Ectodermal cell (in vitro differentiated cells): ENCODE measurements at regions not wholly inside any gene's neighbourhood (a gene's known extent, or its start where the extent isn't known, plus 50 kb on each side); places are given as distances from the start of the nearest gene placed in this dataset.

Experiments
- H3K27ac ChIP-seq: 2 replicates; pipeline ENCODE4 v1.7.0; 2013; ENCODE audit warnings: mild to moderate bottlenecking, low read depth, low read length; ENCODE audit not compliant: insufficient read depth, poor library complexity, severe bottlenecking
- H3K27me3 ChIP-seq: 2 replicates; pipeline ENCODE4 v1.7.0; 2013; ENCODE audit warnings: mild to moderate bottlenecking, low read length; ENCODE audit not compliant: insufficient read depth, control insufficient read depth, poor library complexity, severe bottlenecking
- H3K36me3 ChIP-seq: one replicate; pipeline ENCODE4 v1.7.0; 2013; ENCODE audit warnings: low read length; ENCODE audit not compliant: control insufficient read depth, insufficient read depth
- H3K4me1 ChIP-seq: one replicate; pipeline ENCODE4 v1.7.0; 2013; ENCODE audit warnings: low read length; ENCODE audit not compliant: control insufficient read depth, insufficient read depth
- H3K4me3 ChIP-seq: 2 replicates; pipeline ENCODE4 v1.7.0; 2013; ENCODE audit warnings: low read depth, low read length, control low read depth; ENCODE audit not compliant: insufficient read depth
- H3K9me3 ChIP-seq: 2 replicates; pipeline ENCODE4 v1.7.0; 2013; ENCODE audit warnings: mild to moderate bottlenecking, low read length, moderate library complexity; ENCODE audit not compliant: control insufficient read depth
- WGBS, 2 experiments: methylation state at CpG; one replicate each; pipeline ENCODE4 v1.1.7; 2013; ENCODE audit warnings: missing lambda C conversion rate in 2 of 2; 5-methylcytosine and 5-hydroxymethylcytosine counted together

DNA sequence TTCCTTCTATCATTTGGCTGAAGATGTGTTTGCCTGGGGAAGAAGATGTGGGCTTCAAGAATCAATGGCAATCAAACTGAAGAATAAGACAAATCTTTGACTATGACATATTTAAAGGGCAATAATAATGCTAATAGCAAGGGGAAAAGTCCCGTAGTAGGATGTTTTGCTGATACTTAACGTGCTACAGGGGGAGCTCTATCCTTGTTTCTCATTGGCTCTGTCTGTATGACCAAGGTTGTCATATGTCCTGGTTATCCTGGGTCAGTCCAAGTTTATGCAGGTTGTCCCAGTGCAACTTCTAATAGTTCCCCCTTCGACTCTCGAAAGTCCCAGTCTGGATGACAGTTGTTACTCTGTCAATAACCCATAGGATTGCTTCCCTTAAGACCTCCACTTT, 321.3 kb downstream of the DHX35 start:
- 81 to 83% methylated on average over 4 of the region's 4 CpGs for WGBS, 2 experiments
- peaks cover 10% of the 10 kb centered on the region for H3K27me3 ChIP-seq
- no peak overlapping the region for H3K4me3 ChIP-seq
- no peak overlapping the region for H3K27ac ChIP-seq
- no peaks in the 10 kb centered on the region for H3K9me3 ChIP-seq
- H3K36me3 ChIP-seq: no peaks in the 10 kb centered on the region
- H3K4me1 ChIP-seq: peaks cover 7% of the 10 kb centered on the region

DNA sequence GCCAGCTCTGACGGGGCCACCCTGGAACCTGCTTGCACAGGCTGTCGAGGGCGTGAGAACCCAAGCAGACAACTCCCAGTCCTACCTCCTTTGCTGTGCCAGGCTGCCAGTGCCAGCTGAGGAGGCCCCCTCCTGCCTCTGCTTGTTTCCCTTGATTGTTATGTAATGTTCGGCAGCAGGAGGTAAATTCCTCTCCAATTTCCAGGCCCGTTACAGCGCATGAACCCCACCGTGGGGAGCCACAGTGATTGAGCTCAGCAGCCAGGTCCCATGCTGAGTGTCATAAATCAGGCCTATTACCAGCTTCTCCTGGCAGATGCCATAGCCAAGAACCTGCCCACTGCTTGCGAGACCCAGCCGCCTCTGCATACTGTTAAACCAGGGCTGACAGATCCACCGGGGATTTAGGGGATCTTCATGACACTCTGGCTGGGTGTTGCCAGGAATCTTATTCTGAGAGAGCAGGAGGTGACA, 320.5 kb downstream of the DHX35 start:
- peaks cover 10% of the 10 kb centered on the region for H3K27me3 ChIP-seq
- WGBS, 2 experiments: 8 to 12% methylated on average over 10 of the region's 10 CpGs
- no peak overlapping the region for H3K4me3 ChIP-seq
- no peaks in the 10 kb centered on the region for H3K9me3 ChIP-seq
- peaks cover 7% of the 10 kb centered on the region for H3K4me1 ChIP-seq
- H3K27ac ChIP-seq: no peak overlapping the region
- no peaks in the 10 kb centered on the region for H3K36me3 ChIP-seq

- H3K9me3 ChIP-seq: no peaks in the 10 kb centered on the region
- H3K4me3 ChIP-seq: no peak overlapping the region
- H3K27ac ChIP-seq: no peak overlapping the region
- H3K27me3 ChIP-seq: peaks cover 10% of the 10 kb centered on the region
- whole genome bisulfite sequencing, 2 experiments: 90 to 98% methylated on average over 3 of the region's 3 CpGs
- H3K36me3 ChIP-seq: no peaks in the 10 kb centered on the region
- peaks cover 7% of the 10 kb centered on the region for H3K4me1 ChIP-seq
Measured at GRCh38 chr20:39280875-39281274, 318.7 kb downstream of the DHX35 start.

GRCh38 chr20:39278230-39278788, 316.2 kb downstream of the DHX35 start:
- Histone ChIP-seq H3K27me3 (peaks cover 10% of the 10 kb centered on the region), H3K4me1 (peaks cover 7% of the 10 kb centered on the region), H3K4me3 (no peak overlapping the region), H3K9me3 (no peaks in the 10 kb centered on the region), H3K27ac (no peak overlapping the region), H3K36me3 (no peaks in the 10 kb centered on the region)
- WGBS, 2 experiments: 83 to 90% methylated on average over 5 of the region's 5 CpGs

DNA sequence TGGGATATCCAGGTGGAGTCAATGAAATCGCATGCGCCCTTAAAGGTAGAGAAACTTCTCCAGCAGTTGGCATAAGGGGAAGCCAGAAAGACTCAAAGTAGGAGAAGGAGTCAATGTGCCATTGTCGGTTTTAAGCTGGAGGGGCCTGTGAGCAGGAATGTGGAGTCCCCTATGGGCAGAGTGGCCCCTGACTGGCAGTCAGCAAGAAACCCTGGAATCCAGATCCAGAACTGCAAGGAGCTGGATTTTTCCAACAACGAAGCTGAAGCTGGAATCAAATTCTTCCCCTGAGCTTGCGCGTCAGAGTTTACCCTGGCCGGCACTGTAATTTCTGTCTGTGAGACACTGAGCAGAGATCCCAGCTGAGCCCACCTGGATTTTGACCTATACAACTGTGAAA, 315.0 kb downstream of the DHX35 start:
- H3K27ac ChIP-seq: no peak overlapping the region
- 81% methylated on average over 7 of the region's 7 CpGs for WGBS, 2 experiments
- H3K4me3 ChIP-seq: no peak overlapping the region
- H3K36me3 ChIP-seq: no peaks in the 10 kb centered on the region
- peaks cover 10% of the 10 kb centered on the region for H3K27me3 ChIP-seq
- H3K9me3 ChIP-seq: no peaks in the 10 kb centered on the region
- H3K4me1 ChIP-seq: no peaks in the 10 kb centered on the region

DNA sequence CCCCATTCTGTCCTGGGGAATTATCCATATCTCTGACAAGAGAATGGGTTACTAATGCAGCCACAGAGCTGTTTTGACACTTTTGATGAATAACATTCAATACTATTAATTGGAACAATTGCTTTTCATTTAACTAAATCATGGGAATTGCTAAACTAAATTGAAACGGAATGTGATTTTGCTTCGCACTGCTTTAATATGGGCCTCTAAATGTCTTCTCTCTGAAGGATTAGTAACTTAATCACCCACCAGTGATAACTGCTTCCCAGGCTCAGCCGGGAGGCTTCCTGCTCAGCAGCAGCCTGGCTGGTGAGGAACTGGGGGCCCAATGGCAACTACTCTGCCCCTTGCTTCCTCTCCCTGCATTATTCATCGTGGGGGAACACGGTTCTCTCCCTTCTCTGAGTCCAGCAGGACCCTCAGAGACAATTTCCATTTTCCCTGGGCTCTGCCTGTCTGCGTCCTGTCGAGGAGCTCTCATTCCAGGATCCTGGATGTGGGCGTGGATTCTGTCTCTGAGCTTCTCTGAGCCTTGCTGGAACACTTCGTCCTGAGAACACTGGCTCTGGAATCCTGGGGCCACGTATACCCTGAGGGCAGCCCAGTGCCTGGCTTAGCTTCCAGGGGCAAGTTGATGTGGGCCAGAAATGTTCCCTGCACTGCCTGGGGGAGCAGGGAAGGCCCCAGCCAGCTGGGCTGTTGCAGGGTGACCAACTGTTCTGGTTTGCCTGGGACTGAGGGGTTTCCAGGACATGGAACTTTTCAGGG, 308.9 kb downstream of the DHX35 start:
- no peaks in the 10 kb centered on the region for H3K9me3 ChIP-seq
- H3K27ac ChIP-seq: no peak overlapping the region
- H3K4me1 ChIP-seq: peaks cover 25% of the 10 kb centered on the region
- H3K4me3 ChIP-seq: no peak overlapping the region
- H3K27me3 ChIP-seq: no peaks in the 10 kb centered on the region
- no peaks in the 10 kb centered on the region for H3K36me3 ChIP-seq
- WGBS, 2 experiments: 67 to 68% methylated on average over 10 of the region's 10 CpGs

DNA sequence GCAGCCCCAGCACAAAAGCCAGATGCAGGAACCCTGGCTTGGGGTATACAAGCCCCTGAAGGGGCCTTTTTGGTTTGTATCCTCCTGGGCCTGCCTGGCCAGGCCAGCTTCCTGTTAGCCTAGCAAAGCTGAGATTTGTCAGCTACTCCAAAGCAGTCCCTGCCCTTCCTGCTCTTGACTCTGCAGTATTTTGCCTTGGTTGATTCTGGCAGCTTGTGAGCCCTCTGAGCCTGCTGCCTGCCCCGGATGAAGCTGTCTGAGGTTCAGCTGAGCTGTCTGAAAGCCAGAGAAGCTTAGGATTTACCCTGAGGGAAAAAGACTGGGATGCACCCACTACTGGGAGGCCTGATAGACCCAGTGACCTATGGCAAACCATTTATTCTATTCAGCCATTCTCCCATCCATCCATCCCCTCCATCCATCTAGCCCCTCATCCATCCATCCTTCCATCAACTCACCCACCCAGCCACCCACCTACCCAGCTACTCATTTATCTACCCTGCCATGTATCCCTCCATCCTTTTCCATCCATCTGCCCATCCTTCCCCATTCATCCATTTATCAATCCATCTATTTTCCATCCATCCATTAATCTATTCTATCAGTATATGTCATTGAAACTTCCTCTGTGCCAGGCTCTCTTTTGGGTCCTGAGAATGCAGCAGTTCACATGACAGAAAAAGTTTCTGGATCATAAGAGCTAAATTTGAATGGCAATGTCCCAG, 307.5 kb downstream of the DHX35 start:
- WGBS, 2 experiments: 75 to 85% methylated on average over 1 of the region's 1 CpG
- H3K4me3 ChIP-seq: no peak overlapping the region

DNA sequence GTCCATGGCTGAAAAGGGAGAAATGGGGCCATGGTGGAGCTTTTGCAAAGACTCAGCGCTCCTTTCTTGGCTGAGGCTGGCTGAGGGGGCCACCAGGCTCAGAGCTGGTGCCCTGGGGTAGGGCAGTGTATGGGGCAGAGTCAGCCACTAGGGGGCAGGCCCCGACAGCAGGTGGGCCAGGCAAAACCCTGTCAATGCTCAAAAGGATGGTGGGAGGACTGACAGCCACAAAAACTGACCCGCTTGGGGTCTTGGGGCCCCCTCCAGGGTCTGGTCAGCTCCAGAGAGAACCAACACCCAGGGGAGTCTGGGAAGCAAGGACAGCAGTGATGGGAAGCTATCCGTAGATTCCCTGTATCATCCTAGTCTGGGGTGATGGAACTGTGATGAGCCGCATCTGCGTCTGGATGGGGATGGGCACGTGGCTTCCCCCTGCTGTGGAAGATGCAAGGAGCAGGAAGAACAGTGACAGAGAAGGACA, 306.9 kb downstream of the DHX35 start:
- WGBS, 2 experiments: 16 to 22% methylated on average over 7 of the region's 7 CpGs
- no peak overlapping the region for H3K27ac ChIP-seq
- no peaks in the 10 kb centered on the region for H3K27me3 ChIP-seq
- H3K36me3 ChIP-seq: no peaks in the 10 kb centered on the region
- H3K9me3 ChIP-seq: no peaks in the 10 kb centered on the region
- peaks cover 25% of the 10 kb centered on the region for H3K4me1 ChIP-seq
- H3K4me3 ChIP-seq: no peak overlapping the region

More for the DNA sequence above, 307.5 kb downstream of the DHX35 start:
- H3K4me1 ChIP-seq: peaks cover 25% of the 10 kb centered on the region
- no peaks in the 10 kb centered on the region for H3K36me3 ChIP-seq
- H3K27ac ChIP-seq: no peak overlapping the region
- no peaks in the 10 kb centered on the region for H3K9me3 ChIP-seq
- H3K27me3 ChIP-seq: no peaks in the 10 kb centered on the region

DNA sequence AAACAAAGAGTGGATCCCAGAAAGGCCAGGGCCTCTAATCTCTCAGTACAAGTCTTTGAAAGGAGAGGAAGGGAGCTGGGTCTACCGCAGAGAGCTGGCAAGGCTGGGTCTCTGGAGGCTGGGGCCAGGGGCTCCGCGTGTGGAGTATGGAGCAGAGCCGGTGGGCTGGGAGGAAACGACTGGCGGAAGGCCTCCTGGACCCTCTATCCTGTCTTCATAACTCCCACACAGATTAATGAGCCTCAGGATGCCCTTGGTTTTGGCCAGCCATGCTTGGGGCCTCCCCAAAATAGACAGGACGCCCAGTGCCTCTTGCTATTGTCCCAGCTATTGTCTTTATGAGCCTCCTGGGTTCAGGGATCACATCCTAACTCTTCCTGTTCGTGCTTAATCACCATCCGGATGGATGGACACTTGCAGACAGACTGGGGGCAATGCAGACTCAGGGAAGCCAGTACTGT, 306.4 kb downstream of the DHX35 start:
- Histone ChIP-seq H3K27me3 (no peaks in the 10 kb centered on the region), H3K4me1 (peaks cover 25% of the 10 kb centered on the region), H3K27ac (no peak overlapping the region), H3K9me3 (no peaks in the 10 kb centered on the region), H3K4me3 (no peak overlapping the region), H3K36me3 (no peaks in the 10 kb centered on the region)
- 79 to 84% methylated on average over 9 of the region's 9 CpGs for WGBS, 2 experiments

GRCh38 chr20:39266989-39267388, 304.8 kb downstream of the DHX35 start:
- 90 to 96% methylated on average over 4 of the region's 4 CpGs for WGBS, 2 experiments
- Histone ChIP-seq H3K36me3 (no peaks in the 10 kb centered on the region), H3K27ac (no peak overlapping the region), H3K9me3 (no peaks in the 10 kb centered on the region), H3K4me1 (peaks cover 25% of the 10 kb centered on the region), H3K27me3 (no peaks in the 10 kb centered on the region), H3K4me3 (no peak overlapping the region)
